Loucy (cell line): ENCODE measurements at regions not wholly inside any gene's neighbourhood (a gene's known extent, or its start where the extent isn't known, plus 50 kb on each side); places are given as distances from the start of the nearest gene placed in this dataset.

Experiments
- EZH2phosphoT487 ChIP-seq: fragments of 200-600 bp; IDR thresholded peaks from 2 replicates; pipeline ENCODE4 v1.6.1; 2018; ENCODE audit warnings: antibody characterized with exemption, mild to moderate bottlenecking, moderate library complexity, borderline replicate concordance
- TF ChIP-seq, protein P1 (sequence below): fragments of 200-600 bp; sonication (generic); conservative IDR thresholded peaks from 2 replicates; pipeline ENCODE4 v1.5.1; 2014; ENCODE audit warnings: mild to moderate bottlenecking, antibody characterized with exemption, low read length

DNA sequence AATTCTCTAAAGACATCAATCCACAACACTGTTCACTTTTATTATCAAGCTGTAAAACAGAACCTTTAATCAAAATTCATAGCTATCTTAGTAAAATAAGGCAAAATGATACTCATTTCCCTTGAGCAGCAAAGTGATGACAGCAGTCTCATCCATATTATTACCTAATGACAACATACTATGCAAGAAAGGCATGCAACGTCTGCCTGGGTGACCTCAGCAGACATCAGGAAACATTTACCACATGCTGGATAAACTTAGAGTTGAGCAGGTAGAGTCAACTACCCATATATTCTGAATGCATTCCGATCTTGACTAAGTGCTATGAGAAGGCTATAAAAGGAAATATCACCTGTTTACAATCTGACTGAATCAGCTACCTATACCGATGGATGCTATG, 145.1 kb downstream of the SIPA1L2 start:
- TF ChIP-seq, protein P1, sequence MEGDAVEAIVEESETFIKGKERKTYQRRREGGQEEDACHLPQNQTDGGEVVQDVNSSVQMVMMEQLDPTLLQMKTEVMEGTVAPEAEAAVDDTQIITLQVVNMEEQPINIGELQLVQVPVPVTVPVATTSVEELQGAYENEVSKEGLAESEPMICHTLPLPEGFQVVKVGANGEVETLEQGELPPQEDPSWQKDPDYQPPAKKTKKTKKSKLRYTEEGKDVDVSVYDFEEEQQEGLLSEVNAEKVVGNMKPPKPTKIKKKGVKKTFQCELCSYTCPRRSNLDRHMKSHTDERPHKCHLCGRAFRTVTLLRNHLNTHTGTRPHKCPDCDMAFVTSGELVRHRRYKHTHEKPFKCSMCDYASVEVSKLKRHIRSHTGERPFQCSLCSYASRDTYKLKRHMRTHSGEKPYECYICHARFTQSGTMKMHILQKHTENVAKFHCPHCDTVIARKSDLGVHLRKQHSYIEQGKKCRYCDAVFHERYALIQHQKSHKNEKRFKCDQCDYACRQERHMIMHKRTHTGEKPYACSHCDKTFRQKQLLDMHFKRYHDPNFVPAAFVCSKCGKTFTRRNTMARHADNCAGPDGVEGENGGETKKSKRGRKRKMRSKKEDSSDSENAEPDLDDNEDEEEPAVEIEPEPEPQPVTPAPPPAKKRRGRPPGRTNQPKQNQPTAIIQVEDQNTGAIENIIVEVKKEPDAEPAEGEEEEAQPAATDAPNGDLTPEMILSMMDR: no peak
- no peak for TF ChIP-seq EZH2phosphoT487
